CD4-positive, alpha-beta T cell (primary cell): ENCODE measurements at regions not wholly inside any gene's neighbourhood (a gene's known extent, or its start where the extent isn't known, plus 50 kb on each side); places are given as distances from the start of the nearest gene placed in this dataset.

ENCODE experiments used
- ATAC-seq: fragments of 200-7000 bp; cut with Tn5 transposase; one replicate; pipeline ENCODE4 v1.10.0; 2022; ENCODE audit warnings: mild to moderate bottlenecking; ENCODE audit not compliant: poor library complexity
- CTCF ChIA-PET: fragments of 350-600 bp; sonication (Branson Sonifier 250); formaldehyde crosslinking; loops from one replicate; lab custom pipeline; 2021; ENCODE audit warnings: antibody characterized with exemption, inconsistent platforms; lab: Charles Lee
- POLR2A ChIA-PET: fragments of 350-600 bp; sonication (Branson Sonifier 250); formaldehyde crosslinking; loops from one replicate; lab custom pipeline; 2021; ENCODE audit warnings: antibody characterized with exemption, inconsistent platforms; lab: Charles Lee
- DNase-seq, 14 experiments: peaks; one replicate each; pipeline ENCODE4 v3.0.0-alpha.2; 2013 to 2020; ENCODE audit warnings: mixed read lengths in 2 of 14
- H3K27ac ChIP-seq, 2 donors: one replicate each; pipeline versions ENCODE4 v1.5.1 to v1.7.0; 2013; ENCODE audit warnings: low read length in 2 of 2, low read depth in 1 of 2, mild to moderate bottlenecking in 1 of 2
- H3K27me3 ChIP-seq, 2 experiments: 1 replicate in 1 of 2; 2 replicates in 1 of 2; pipeline versions ENCODE4 v1.6.1 to v1.7.0; 2013; ENCODE audit warnings: low read length in 2 of 2, control low read depth in 1 of 2, mild to moderate bottlenecking in 1 of 2, moderate library complexity in 1 of 2; ENCODE audit not compliant: insufficient read depth in 2 of 2, control insufficient read depth in 1 of 2
- H3K36me3 ChIP-seq: one replicate; pipeline ENCODE4 v1.6.1; 2013; ENCODE audit warnings: low read length, control low read depth; ENCODE audit not compliant: insufficient read depth
- H3K4me1 ChIP-seq: one replicate; pipeline ENCODE4 v1.6.1; 2013; ENCODE audit warnings: low read length, control low read depth; ENCODE audit not compliant: insufficient read depth
- H3K4me3 ChIP-seq: one replicate; pipeline ENCODE4 v1.5.1; 2013; ENCODE audit warnings: mild to moderate bottlenecking, low read length, moderate library complexity
- H3K9me3 ChIP-seq, 2 experiments: 1 replicate in 1 of 2; 2 replicates in 1 of 2; pipeline versions ENCODE4 v1.6.1 to v1.7.0; 2013; ENCODE audit warnings: low read length in 2 of 2, mild to moderate bottlenecking in 2 of 2, control low read depth in 1 of 2, moderate library complexity in 1 of 2; ENCODE audit not compliant: control insufficient read depth in 1 of 2, insufficient read depth in 1 of 2
- H3K27ac Mint-ChIP-seq: one replicate; pipeline ENCODE4 v1.8.0; 2020; ENCODE audit warnings: mixed read lengths
- H3K27me3 Mint-ChIP-seq: one replicate; pipeline ENCODE4 v1.8.0; 2021; ENCODE audit warnings: mixed read lengths
- H3K36me3 Mint-ChIP-seq: one replicate; pipeline ENCODE4 v1.8.0; 2021; ENCODE audit warnings: low read depth, mixed read lengths
- H3K4me1 Mint-ChIP-seq: one replicate; pipeline ENCODE4 v1.8.0; 2021; ENCODE audit warnings: low read depth, mixed read lengths
- H3K4me3 Mint-ChIP-seq: one replicate; pipeline ENCODE4 v1.8.0; 2020; ENCODE audit warnings: mild to moderate bottlenecking, mixed read lengths
- H3K9me3 Mint-ChIP-seq: one replicate; pipeline ENCODE4 v1.8.0; 2020; ENCODE audit warnings: mixed read lengths
- CTCF ChIP-seq: fragments of 200-600 bp; IDR thresholded peaks from one replicate; pipeline ENCODE4 v1.8.0; 2022; ENCODE audit warnings: antibody characterized with exemption, mild to moderate bottlenecking
- intact Hi-C, 2 experiments: fragments of 100-400 bp; cut with DNase I in 1 of 2; cut with micrococcal nuclease in 1 of 2; formaldehyde crosslinking; loops; one replicate each; pipeline versions ENCODE4 v1.15.1 to v1.9.0; 2023 to 2025; cut with DNase I, micrococcal nuclease

- no peaks in the 10 kb centered on the region for H3K27me3 Mint-ChIP-seq
- H3K9me3 Mint-ChIP-seq = no peaks in the 10 kb centered on the region
- CTCF ChIA-PET = no interaction called here
- no peaks in the 10 kb centered on the region for H3K4me1 Mint-ChIP-seq
- H3K27me3 ChIP-seq = no peaks in the 10 kb centered on the region
- H3K36me3 ChIP-seq = no peaks in the 10 kb centered on the region
- ATAC-seq = no peak
- no peak overlapping the region for H3K4me3 ChIP-seq
- no peak overlapping the region for H3K27ac ChIP-seq
- no peak overlapping the region for H3K27ac Mint-ChIP-seq
- intact Hi-C loops = no loop called here
- no peak overlapping the region for H3K4me3 Mint-ChIP-seq
- POLR2A ChIA-PET = no interaction called here
- TF ChIP-seq CTCF = no peak
- H3K9me3 ChIP-seq = no peaks in the 10 kb centered on the region
- no peaks in the 10 kb centered on the region for H3K4me1 ChIP-seq
- DNase-seq = no peak
- no peaks in the 10 kb centered on the region for H3K36me3 Mint-ChIP-seq
These were observed 101.9 kb downstream of the KCNJ2 start for GRCh38 chr17:70271200-70271599.

- no peaks in the 10 kb centered on the region for H3K4me1 ChIP-seq
- H3K27ac Mint-ChIP-seq = no peak overlapping the region
- no peaks in the 10 kb centered on the region for H3K27me3 Mint-ChIP-seq
- no peak overlapping the region for H3K27ac ChIP-seq
- no peaks in the 10 kb centered on the region for H3K27me3 ChIP-seq
- no peaks in the 10 kb centered on the region for H3K4me1 Mint-ChIP-seq
- no peak overlapping the region for H3K4me3 ChIP-seq
- no peaks in the 10 kb centered on the region for H3K36me3 Mint-ChIP-seq
- no peaks in the 10 kb centered on the region for H3K9me3 ChIP-seq
- no peak for ATAC-seq
- no peak overlapping the region for H3K4me3 Mint-ChIP-seq
- H3K36me3 ChIP-seq = no peaks in the 10 kb centered on the region
- no peak for TF ChIP-seq CTCF
- H3K9me3 Mint-ChIP-seq = no peaks in the 10 kb centered on the region
- ChIA-PET CTCF (no interaction called here), POLR2A (no interaction called here)
- intact Hi-C loops = no loop called here
- no peak for DNase-seq
These were observed 102.3 kb downstream of the KCNJ2 start for GRCh38 chr17:70271672-70272071.

GRCh38 chr17:70274255-70274654, 104.9 kb downstream of the KCNJ2 start:
- Histone ChIP-seq H3K27ac (no peak overlapping the region), H3K4me1 (no peaks in the 10 kb centered on the region), H3K27me3 (no peaks in the 10 kb centered on the region), H3K4me3 (no peak overlapping the region), H3K36me3 (no peaks in the 10 kb centered on the region), H3K9me3 (no peaks in the 10 kb centered on the region)
- no peaks in the 10 kb centered on the region for H3K9me3 Mint-ChIP-seq
- H3K27me3 Mint-ChIP-seq = no peaks in the 10 kb centered on the region
- ATAC-seq (no peak), DNase-seq (no peak)
- ChIA-PET POLR2A (no interaction called here), CTCF (no interaction called here)
- no peak for TF ChIP-seq CTCF
- no peak overlapping the region for H3K4me3 Mint-ChIP-seq
- intact Hi-C loops = no loop called here
- H3K36me3 Mint-ChIP-seq = no peaks in the 10 kb centered on the region
- no peak overlapping the region for H3K27ac Mint-ChIP-seq
- no peaks in the 10 kb centered on the region for H3K4me1 Mint-ChIP-seq
